ENCODE measurements at regions not wholly inside any gene's neighbourhood (a gene's known extent, or its start where the extent isn't known, plus 50 kb on each side); places are given as distances from the start of the nearest gene placed in this dataset.
A peak's percentile ranks its signal among the peaks of the same experiment; 100 is the strongest.

GRCh38 chr13:103965506-103966243, 899.5 kb upstream of the SLC10A2 start:
- no peak for DNase-seq (ENCODE audit: low read depth, low spot score)

- no peak for DNase-seq (ENCODE audit: low read depth, low spot score)
These were observed 895.6 kb upstream of the SLC10A2 start for GRCh38 chr13:103961784-103962183.

GRCh38 chr13:103961129-103961528, 894.9 kb upstream of the SLC10A2 start:
- DNase-seq (ENCODE audit: low read depth, low spot score): no peak

GRCh38 chr13:103960001-103960400, 893.8 kb upstream of the SLC10A2 start:
- DNase-seq (ENCODE audit: low read depth, low spot score): no peak

- no peak for DNase-seq (ENCODE audit: low read depth, low spot score)
These were observed 892.5 kb upstream of the SLC10A2 start for GRCh38 chr13:103958691-103959090.

- DNase-seq (ENCODE audit: low read depth, low spot score): no peak
These were observed 891.7 kb upstream of the SLC10A2 start for GRCh38 chr13:103957939-103958338.

DNA sequence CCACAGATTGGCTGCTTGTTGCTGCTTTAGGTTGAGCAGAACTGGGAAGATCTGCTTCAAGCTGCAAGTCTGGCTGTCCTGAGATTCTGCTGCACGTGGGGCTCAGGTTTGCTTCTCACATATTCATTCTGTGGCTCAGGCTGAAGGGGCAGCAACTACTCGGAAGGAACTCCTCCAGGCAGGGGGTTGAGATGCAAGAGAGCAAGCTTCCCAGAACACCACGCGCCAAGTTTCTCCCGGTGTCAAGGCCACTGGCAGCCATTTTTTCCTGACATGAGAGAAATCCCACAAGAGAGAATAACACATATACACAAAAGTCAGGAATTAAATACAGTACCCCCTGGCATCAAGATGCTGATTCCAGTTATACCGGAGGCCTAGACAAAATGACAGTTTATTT, 887.6 kb upstream of the SLC10A2 start:
- no peak for DNase-seq (ENCODE audit: low read depth, low spot score)

GRCh38 chr13:103952183-103952582, 886.0 kb upstream of the SLC10A2 start:
- DNase-seq (ENCODE audit: low read depth, low spot score): peak; percentile 20

DNA sequence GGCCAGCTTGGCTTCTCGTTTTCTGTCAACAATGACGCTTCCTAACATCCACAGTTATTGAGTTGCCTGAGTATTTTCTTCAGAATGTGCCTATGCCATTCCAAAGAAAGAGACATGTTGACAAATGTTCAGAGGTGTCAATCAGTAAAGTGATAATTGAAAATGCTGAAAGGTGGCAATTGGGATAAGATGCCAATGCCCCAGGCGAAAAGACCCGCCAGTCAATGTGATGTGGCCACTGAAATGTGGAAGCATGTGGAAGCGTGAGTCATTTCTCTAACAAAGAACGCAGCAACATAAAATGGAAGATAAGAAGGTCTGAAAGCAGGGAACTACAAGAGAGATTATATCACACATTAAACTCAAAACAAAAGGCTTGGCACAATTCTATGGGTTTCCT, 882.2 kb upstream of the SLC10A2 start:
- DNase-seq (ENCODE audit: low read depth, low spot score): peak; percentile 78

DNA sequence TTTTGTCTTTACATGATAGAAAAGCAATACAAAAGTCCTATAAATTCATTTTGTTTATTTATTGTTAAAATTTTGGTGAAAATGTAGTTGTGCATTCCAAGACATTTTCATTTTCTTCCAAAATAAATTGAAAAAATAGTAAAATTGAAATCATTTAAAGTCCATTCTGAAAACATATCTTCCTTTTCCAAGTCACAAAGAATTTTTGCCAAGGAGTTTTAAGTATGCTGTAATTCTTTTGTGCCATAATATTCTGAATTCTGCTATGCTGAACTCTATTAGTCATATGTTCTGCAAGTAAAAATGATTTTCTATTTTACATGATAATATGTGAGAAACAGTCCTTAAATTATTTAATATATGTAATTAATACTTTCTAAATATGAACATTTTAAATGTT, 879.6 kb upstream of the SLC10A2 start:
- no peak for DNase-seq (ENCODE audit: low read depth, low spot score)

DNA sequence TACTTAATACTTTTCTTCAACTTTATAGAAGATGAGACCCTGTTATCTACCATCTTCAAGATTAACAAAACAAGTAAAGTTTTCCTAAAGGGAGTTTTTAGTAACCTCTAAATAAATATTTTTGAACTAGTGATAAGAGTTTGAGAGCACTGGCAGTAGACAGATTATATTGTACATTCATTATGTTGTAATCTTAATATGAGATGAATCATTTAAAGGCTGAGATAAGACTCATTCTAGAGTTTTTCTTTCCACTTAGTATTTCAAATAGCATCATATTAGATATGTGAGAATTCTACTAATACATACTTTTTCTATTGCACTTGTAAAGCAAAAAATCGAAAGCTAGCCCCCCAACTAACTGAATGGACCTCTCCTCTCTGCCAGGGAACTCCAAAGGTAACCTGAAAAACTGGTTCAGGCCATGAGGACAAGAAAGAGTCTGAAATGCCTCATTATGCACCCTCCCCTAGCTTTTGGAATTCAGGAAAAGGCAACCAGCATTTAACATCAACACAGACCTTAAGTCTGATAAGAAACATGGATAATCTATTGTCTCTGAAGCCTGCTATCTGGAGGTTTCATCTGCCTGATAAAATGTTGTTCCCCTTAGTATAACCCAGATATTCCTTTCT, 875.4 kb upstream of the SLC10A2 start:
- no peak for DNase-seq (ENCODE audit: low read depth, low spot score)

DNA sequence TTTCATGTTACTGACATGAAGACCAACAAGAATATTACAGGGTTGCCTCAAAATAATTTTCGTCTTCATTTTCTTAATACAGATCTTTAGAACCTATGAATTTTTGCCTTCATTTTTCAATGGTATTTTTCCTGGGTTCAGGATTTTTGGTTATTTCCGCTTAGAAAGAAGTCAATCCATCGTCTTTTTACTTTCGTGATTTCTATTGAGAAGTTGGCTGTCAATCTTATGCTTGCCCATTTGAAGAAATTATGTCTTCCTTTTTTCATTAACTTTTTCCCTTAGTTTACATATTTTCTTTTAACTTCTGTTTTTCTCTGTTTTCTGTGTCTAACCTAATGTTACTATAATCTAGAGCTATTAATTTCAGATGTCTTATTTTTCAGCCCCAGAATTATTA, 868.9 kb upstream of the SLC10A2 start:
- DNase-seq (ENCODE audit: low read depth, low spot score): no peak

DNA sequence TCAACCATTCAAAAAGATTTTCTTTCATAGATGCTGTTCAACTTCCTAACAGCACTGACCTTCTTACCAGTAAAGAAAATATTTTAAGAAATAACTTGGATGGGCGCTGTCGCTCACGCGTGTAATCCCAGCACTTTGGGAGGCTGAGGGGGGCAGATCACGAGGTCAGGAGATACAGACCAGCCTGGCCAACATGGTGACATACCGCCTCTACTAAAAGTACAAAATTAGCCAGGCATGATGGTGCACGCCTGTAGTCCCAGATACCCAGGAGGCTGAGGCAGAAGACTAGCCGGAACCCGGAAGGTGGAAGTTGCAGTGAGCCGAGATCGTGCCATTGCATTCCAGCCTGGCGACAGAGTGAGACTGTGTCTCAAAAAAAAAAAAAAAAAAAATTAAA, 865.7 kb upstream of the SLC10A2 start:
- DNase-seq (ENCODE audit: low read depth, low spot score): no peak

DNA sequence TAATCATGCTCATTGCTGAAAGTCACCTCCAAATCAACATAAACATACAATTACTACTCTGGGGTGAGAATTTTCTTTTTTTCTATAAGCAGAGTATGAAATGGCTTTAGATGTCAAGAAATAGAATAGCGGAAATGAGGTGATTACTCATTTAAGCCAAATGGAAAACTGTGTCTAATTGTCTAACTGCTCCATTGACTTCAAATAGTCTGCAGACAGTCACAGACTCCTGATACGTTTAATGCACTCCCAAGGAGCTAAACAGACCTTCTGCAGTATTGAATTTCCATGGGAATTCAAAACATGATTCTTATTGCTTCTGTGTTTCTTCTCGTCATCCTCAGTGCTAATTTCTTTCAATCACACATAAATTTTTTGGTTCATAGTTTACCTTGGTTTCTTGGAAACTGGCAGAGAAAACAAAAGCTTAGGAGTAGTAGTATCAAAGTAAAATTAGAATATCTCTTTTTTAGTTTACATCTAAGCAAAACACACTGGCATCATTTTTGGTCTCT, 865.2 kb upstream of the SLC10A2 start:
- DNase-seq (ENCODE audit: low read depth, low spot score): no peak

- no peak for DNase-seq (ENCODE audit: low read depth, low spot score)
These were observed 859.9 kb upstream of the SLC10A2 start for GRCh38 chr13:103926118-103926517.

DNA sequence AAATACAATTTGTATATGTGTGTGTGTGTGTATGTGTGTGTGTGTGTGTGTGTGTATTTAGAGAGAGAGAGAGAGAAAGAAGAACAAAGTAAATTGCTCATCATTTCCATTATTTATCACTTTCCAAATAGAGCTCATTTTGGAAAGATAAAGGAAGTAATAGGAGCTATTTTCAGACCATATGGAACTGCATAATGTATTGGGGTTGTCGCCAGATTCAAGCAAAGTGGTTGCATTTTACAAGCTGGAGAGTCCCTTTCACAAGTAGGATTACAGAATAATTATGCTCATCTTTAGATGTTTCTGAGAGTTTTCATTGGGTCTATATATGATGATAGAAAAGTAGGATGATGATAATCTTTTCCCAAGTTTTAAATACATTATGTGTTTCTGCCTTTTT, 842.7 kb upstream of the SLC10A2 start:
- no peak for DNase-seq (ENCODE audit: low read depth, low spot score)

DNA sequence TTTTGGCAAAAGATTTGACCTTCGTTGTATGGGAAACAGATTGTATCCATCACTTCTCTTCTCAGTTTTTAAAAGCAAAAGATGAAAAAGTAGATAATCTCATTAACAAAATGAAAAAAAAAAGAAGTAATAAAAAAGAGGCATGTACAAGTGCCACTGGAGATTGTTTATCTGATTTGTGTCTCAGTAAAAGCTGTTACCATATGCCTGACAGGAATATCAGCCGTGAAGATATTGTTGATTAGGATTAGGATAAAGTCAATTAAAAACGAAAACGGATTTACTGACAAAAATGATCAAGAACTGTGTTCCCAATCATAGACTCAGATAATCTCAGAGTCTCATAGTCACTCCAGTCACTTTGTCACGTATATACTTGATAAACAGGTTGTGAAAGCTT, 842.1 kb upstream of the SLC10A2 start:
- DNase-seq (ENCODE audit: low read depth, low spot score): no peak

- DNase-seq (ENCODE audit: low read depth, low spot score): no peak
These were observed 837.6 kb upstream of the SLC10A2 start for GRCh38 chr13:103903790-103904189.

DNA sequence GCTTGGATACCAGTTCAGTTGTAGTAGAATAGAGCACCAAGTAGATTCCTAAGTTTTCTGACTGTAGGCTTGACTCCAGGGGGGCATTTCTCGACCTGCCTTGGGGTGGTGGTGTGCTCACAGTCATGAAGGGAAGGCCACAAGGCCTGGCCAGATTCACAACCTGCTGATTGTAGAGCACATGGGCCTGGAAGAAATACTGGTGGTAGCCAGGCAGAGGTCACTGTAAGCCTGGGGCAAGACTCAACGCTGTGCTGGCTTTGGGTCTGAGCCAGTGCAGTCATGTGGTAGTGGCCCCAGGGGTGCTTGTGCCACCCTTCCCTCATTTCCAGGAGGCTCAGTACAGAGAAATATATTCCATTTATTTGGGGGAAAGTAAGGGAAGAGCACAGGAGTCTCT, 832.3 kb upstream of the SLC10A2 start:
- no peak for DNase-seq (ENCODE audit: low read depth, low spot score)

- no peak for DNase-seq (ENCODE audit: low read depth, low spot score)
These were observed 829.8 kb upstream of the SLC10A2 start for GRCh38 chr13:103895835-103896531.

DNA sequence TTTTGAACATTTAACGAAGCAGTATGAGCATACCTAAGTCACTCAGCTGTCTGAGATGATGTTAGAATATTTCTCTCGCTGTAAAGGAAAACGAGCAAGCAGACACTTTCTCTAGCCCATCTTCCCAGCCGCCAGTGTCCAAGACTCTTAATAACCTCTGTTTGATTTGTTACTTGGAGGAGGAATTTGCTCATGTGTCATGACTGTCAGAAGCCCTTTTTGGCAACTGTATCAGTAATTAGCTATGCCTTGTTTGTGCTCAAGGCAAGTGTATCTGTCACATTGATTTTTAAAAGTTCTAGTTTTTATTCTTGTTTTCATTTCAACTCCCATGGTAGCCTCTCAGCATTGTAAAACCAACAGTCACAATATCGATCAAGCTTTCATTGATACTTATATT, 828.4 kb upstream of the SLC10A2 start:
- no peak for DNase-seq (ENCODE audit: low read depth, low spot score)

GRCh38 chr13:103884101-103884723, 818.0 kb upstream of the SLC10A2 start:
- DNase-seq (ENCODE audit: low read depth, low spot score): no peak

All from pulmonary artery endothelial cell (primary cell).